Thyroid gland (tissue), 4 donors: ENCODE measurements at regions not wholly inside any gene's neighbourhood (a gene's known extent, or its start where the extent isn't known, plus 50 kb on each side); places are given as distances from the start of the nearest gene placed in this dataset.

Source experiments
- DNase-seq, 2 donors: peaks; one replicate each; pipeline ENCODE4 v3.0.0-alpha.2; 2019
- H3K27ac ChIP-seq, 3 donors: fragments of 200-600 bp; sonication (generic); 1 replicate in 2 of 3; 2 replicates in 1 of 3; pipeline ENCODE4 v1.5.1; 2016 to 2019; ENCODE audit warnings: mild to moderate bottlenecking in 1 of 3, moderate library complexity in 1 of 3
- H3K27me3 ChIP-seq: fragments of 200-600 bp; sonication (generic); one replicate; pipeline ENCODE4 v1.5.1; 2019
- H3K36me3 ChIP-seq, 2 donors: fragments of 200-600 bp; sonication (generic); one replicate each; pipeline ENCODE4 v1.5.1; 2016 to 2019
- H3K4me1 ChIP-seq, 2 donors: fragments of 200-600 bp; sonication (generic); one replicate each; pipeline ENCODE4 v1.5.1; 2017 to 2019
- H3K4me3 ChIP-seq, 3 donors: fragments of 200-600 bp; sonication (generic); replicated peaks in 1 of 3; 1 replicate in 2 of 3; 2 replicates in 1 of 3; pipeline ENCODE4 v1.5.1; 2016; ENCODE audit warnings: mild to moderate bottlenecking in 1 of 3
- H3K9me3 ChIP-seq: fragments of 200-600 bp; sonication (generic); one replicate; pipeline ENCODE4 v1.5.1; 2017
- CTCF ChIP-seq, 6 experiments: fragments of 200-600 bp in 3 of 6; fragments of 450-650 bp in 3 of 6; sonication (generic) in 3 of 6; IDR thresholded peaks; one replicate each; pipeline ENCODE4 v1.5.1; 2016 to 2019; ENCODE audit warnings: antibody characterized with exemption in 6 of 6, mild to moderate bottlenecking in 2 of 6, inconsistent platforms in 1 of 6, moderate library complexity in 1 of 6
- POLR2A ChIP-seq, 2 donors: fragments of 450-650 bp; IDR thresholded peaks; one replicate each; pipeline ENCODE4 v1.6.1; 2017; ENCODE audit warnings: antibody characterized with exemption in 2 of 2, mild to moderate bottlenecking in 2 of 2, moderate library complexity in 1 of 2
- WGBS, 2 donors: methylation state at CpG; one replicate each; pipeline ENCODE4 v1.1.5; 2017; 5-methylcytosine and 5-hydroxymethylcytosine counted together
- intact Hi-C: fragments of 100-400 bp; cut with DNase I; formaldehyde crosslinking; loops from one replicate; pipeline ENCODE4 v1.15.1; 2023

- no peaks in the 10 kb centered on the region for H3K36me3 ChIP-seq
- 22 to 38% methylated on average over 8 to 10 of the region's 10 CpGs for WGBS, 2 donors
- DNase-seq, result peak; percentile 56 to 64
- peak overlapping the region; percentile 23 to 89 (median 85) for H3K27ac ChIP-seq
- H3K4me3 ChIP-seq, result no peak overlapping the region
- H3K4me1 ChIP-seq, result peaks cover 33 to 34% of the 10 kb centered on the region in 2 donors
- TF ChIP-seq POLR2A (IDR thresholded peaks at IDR 0.05) (no peak), CTCF (IDR thresholded peaks at IDR 0.05) (no peak)
- no peaks in the 10 kb centered on the region for H3K27me3 ChIP-seq
- intact Hi-C loops, result no loop called here
- no peaks in the 10 kb centered on the region for H3K9me3 ChIP-seq
Observed at GRCh38 chr10:5584895-5585516, 60.2 kb downstream of the CALML3 start.

- Histone ChIP-seq H3K27me3 (no peaks in the 10 kb centered on the region), H3K9me3 (no peaks in the 10 kb centered on the region), H3K36me3 (no peaks in the 10 kb centered on the region), H3K4me3 (no peak overlapping the region), H3K27ac (peak overlapping the region; percentile 23 to 89 (median 85)), H3K4me1 (peaks cover 34 to 39% of the 10 kb centered on the region in 2 donors)
- intact Hi-C loops, result no loop called here
- TF ChIP-seq POLR2A (IDR thresholded peaks at IDR 0.05) (no peak), CTCF (IDR thresholded peaks at IDR 0.05) (no peak)
- DNase-seq, result peak; percentile 56 to 80
- 23 to 26% methylated on average over 7 of the region's 7 CpGs for WGBS, 2 donors
Observed at GRCh38 chr10:5585517-5586206, 60.9 kb downstream of the CALML3 start.

GRCh38 chr10:5587151-5588079 is 62.7 kb downstream of the CALML3 start:
- no peaks in the 10 kb centered on the region for H3K36me3 ChIP-seq
- no peak overlapping the region for H3K4me3 ChIP-seq
- 49 to 84% methylated on average over 6 to 25 of the region's 25 CpGs for WGBS, 2 donors
- no peaks in the 10 kb centered on the region for H3K9me3 ChIP-seq
- no peaks in the 10 kb centered on the region for H3K27me3 ChIP-seq
- intact Hi-C loops, result no loop called here
- H3K4me1 ChIP-seq, result peaks cover 34 to 42% of the 10 kb centered on the region in 2 donors
- H3K27ac ChIP-seq, result no peak overlapping the region
- TF ChIP-seq POLR2A (IDR thresholded peaks at IDR 0.05) (no peak), CTCF (IDR thresholded peaks at IDR 0.05) (no peak)
- no peak for DNase-seq

- H3K36me3 ChIP-seq, result no peaks in the 10 kb centered on the region
- intact Hi-C loops, result no loop called here
- no peak overlapping the region for H3K27ac ChIP-seq
- H3K9me3 ChIP-seq, result no peaks in the 10 kb centered on the region
- H3K27me3 ChIP-seq, result no peaks in the 10 kb centered on the region
- DNase-seq, result no peak
- 93 to 97% methylated on average over 6 of the region's 6 CpGs for WGBS, 2 donors
- no peak overlapping the region for H3K4me3 ChIP-seq
- TF ChIP-seq POLR2A (IDR thresholded peaks at IDR 0.05), result no peak
- no peak for TF ChIP-seq CTCF (IDR thresholded peaks at IDR 0.05)
- H3K4me1 ChIP-seq, result peaks cover 30 to 40% of the 10 kb centered on the region in 2 donors
Observed at GRCh38 chr10:5588080-5588453, 63.3 kb downstream of the CALML3 start.
